ENCODE measurements at regions not wholly inside any gene's neighbourhood (a gene's known extent, or its start where the extent isn't known, plus 50 kb on each side); places are given as distances from the start of the nearest gene placed in this dataset.
"Not testable (repeated sequence)": the region's sequence is repeated elsewhere in the genome, so short reads cannot be mapped to it uniquely, and the experiment has no call there.

DNA sequence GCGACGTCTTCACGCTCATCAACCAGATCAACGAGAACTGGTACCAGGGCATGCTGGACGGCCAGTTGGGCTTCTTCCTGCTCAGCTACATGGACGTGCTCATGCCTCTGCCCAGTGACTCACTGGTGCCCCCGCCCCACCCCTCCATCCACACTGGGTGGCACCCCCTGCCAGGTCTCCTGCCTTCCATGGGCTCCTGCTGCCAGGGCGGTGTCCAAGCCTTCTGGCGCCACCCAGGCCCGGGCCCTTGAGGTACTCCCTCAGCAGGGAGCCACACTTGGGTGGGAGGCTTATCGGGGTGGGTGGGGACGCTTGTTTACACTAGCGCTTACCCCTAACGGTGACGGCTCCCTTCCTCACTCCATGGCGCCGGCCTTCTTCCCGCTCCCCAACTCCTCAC lies 148.2 kb downstream of the GOSR1 start:
- H3K4me2 ChIP-seq (ENCODE audit: low read depth, low read length); DNase-seq (ENCODE audit: low spot score); intact Hi-C loops (cut with micrococcal nuclease; ENCODE audit: unreplicated experiment); POLR2A ChIA-PET; in situ Hi-C loops (cut with HindIII; ENCODE audit: extremely low pct_ligation_motif_present, low pct_unique_long_range_greater_than_20kb); H2AFZ ChIP-seq (ENCODE audit: low read length); H3K9me3 ChIP-seq (ENCODE audit: low read length); H3K27ac ChIP-seq (ENCODE audit: extremely low read length, insufficient read depth, low read length); H3K79me2 ChIP-seq (ENCODE audit: insufficient read depth, low read length); FAIRE-seq; H3K36me3 ChIP-seq (replicated peaks in 1 of 2; ENCODE audit: control insufficient read depth in 1 of 2, insufficient read depth in 2 of 2, low read length in 2 of 2); H3K4me3 ChIP-seq (replicated peaks in 1 of 3; ENCODE audit: insufficient read depth in 1 of 3, low read depth in 2 of 3, low read length in 3 of 3); H3K9ac ChIP-seq (ENCODE audit: insufficient read depth, low read depth, low read length); CTCF ChIA-PET (ENCODE audit: low intra/inter-chr PET ratio, low total read pairs); H3K27me3 ChIP-seq (ENCODE audit: control insufficient read depth in 1 of 2, insufficient read depth in 2 of 2, low read length in 2 of 2); H4K20me1 ChIP-seq (ENCODE audit: insufficient read depth, low read length); BruUV-seq (replicated peaks); H3K4me1 ChIP-seq (ENCODE audit: insufficient read depth, low read length): not testable (repeated sequence)
- WGBS (ENCODE audit: low lambda C conversion rate): 100% methylated on average over 7 of the region's 18 CpGs
- ATAC-seq: peak; percentile 22; the same call in 1 of the 3 replicates

DNA sequence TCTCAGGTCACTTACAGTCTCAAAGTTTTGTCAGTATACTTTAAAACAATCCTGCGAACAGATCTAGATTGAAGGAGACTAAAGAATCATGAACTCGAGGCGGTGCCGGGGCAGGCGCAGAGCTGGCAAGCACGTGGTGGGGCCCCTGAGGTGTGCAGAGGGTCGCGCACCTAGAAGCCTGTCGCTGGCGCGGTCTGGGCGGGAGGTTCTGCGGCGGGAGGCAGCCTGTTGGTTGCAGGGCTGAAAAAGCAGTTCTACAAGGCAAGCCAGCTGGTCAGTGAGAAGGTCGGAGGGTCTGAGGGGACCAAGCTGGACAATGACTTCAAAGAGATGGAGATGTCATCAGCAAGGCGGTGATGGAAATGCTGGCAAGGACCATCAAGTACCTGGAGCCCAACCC lies 147.0 kb downstream of the GOSR1 start:
- H2AFZ ChIP-seq (ENCODE audit: low read length); ATAC-seq; DNase-seq (ENCODE audit: low spot score); H3K79me2 ChIP-seq (ENCODE audit: insufficient read depth, low read length); in situ Hi-C loops (cut with HindIII; ENCODE audit: extremely low pct_ligation_motif_present, low pct_unique_long_range_greater_than_20kb); H3K4me3 ChIP-seq (replicated peaks in 1 of 3; ENCODE audit: insufficient read depth in 1 of 3, low read depth in 2 of 3, low read length in 3 of 3); H3K36me3 ChIP-seq (replicated peaks in 1 of 2; ENCODE audit: control insufficient read depth in 1 of 2, insufficient read depth in 2 of 2, low read length in 2 of 2); H3K9ac ChIP-seq (ENCODE audit: insufficient read depth, low read depth, low read length); POLR2A ChIA-PET; CTCF ChIA-PET (ENCODE audit: low intra/inter-chr PET ratio, low total read pairs); BruUV-seq (replicated peaks); H3K4me1 ChIP-seq (ENCODE audit: insufficient read depth, low read length); H3K9me3 ChIP-seq (ENCODE audit: low read length); FAIRE-seq; H3K27me3 ChIP-seq (ENCODE audit: control insufficient read depth in 1 of 2, insufficient read depth in 2 of 2, low read length in 2 of 2); H3K4me2 ChIP-seq (ENCODE audit: low read depth, low read length); intact Hi-C loops (cut with micrococcal nuclease; ENCODE audit: unreplicated experiment); H4K20me1 ChIP-seq (ENCODE audit: insufficient read depth, low read length); H3K27ac ChIP-seq (ENCODE audit: extremely low read length, insufficient read depth, low read length): not testable (repeated sequence)
- whole genome bisulfite sequencing (ENCODE audit: low lambda C conversion rate): 97% methylated on average over 16 of the region's 16 CpGs

DNA sequence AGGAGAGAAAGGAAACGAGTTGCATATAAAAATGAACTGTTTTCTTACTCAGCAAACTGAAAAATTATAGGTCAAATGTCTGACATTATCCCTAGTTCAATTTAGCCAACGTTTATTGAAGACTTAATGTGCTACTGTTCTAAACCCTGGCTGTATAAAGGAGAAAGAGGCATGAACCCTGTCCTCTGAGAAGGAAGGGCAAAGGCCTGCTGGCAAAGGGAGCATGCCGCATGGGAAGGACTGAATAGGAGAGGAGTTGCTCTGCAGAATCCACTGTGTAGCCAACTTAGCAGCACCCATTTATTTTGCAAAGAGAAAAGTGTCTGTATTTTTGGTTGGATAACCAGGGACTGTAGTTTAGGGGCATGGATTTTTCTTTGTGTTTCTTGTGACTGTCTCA lies 132.5 kb downstream of the GOSR1 start:
- H3K27ac ChIP-seq (ENCODE audit: extremely low read length, insufficient read depth, low read length); CTCF ChIA-PET (ENCODE audit: low intra/inter-chr PET ratio, low total read pairs); H3K9me3 ChIP-seq (ENCODE audit: low read length); H3K4me2 ChIP-seq (ENCODE audit: low read depth, low read length); POLR2A ChIA-PET; in situ Hi-C loops (cut with HindIII; ENCODE audit: extremely low pct_ligation_motif_present, low pct_unique_long_range_greater_than_20kb); H4K20me1 ChIP-seq (ENCODE audit: insufficient read depth, low read length); ATAC-seq; H3K27me3 ChIP-seq (ENCODE audit: control insufficient read depth in 1 of 2, insufficient read depth in 2 of 2, low read length in 2 of 2); H3K9ac ChIP-seq (ENCODE audit: insufficient read depth, low read depth, low read length); BruUV-seq (replicated peaks); DNase-seq (ENCODE audit: low spot score); H3K36me3 ChIP-seq (replicated peaks in 1 of 2; ENCODE audit: control insufficient read depth in 1 of 2, insufficient read depth in 2 of 2, low read length in 2 of 2); FAIRE-seq; intact Hi-C loops (cut with micrococcal nuclease; ENCODE audit: unreplicated experiment); H2AFZ ChIP-seq (ENCODE audit: low read length); H3K4me3 ChIP-seq (replicated peaks in 1 of 3; ENCODE audit: insufficient read depth in 1 of 3, low read depth in 2 of 3, low read length in 3 of 3): not testable (repeated sequence)
- Histone ChIP-seq H3K4me1 (ENCODE audit: insufficient read depth, low read length) (peaks cover 17% of the 10 kb centered on the region; the same call in 1 of the 2 replicates), H3K79me2 (ENCODE audit: insufficient read depth, low read length) (peaks cover 35% of the 10 kb centered on the region)
- 54% methylated on average over 2 of the region's 3 CpGs for WGBS (ENCODE audit: low lambda C conversion rate)
